Muscle layer of duodenum (tissue), 2 donors: ENCODE measurements at regions not wholly inside any gene's neighbourhood (a gene's known extent, or its start where the extent isn't known, plus 50 kb on each side); places are given as distances from the start of the nearest gene placed in this dataset.

Experiments
- H3K27ac ChIP-seq: one replicate; pipeline ENCODE4 v1.7.0; 2013; ENCODE audit warnings: mild to moderate bottlenecking, low read length
- H3K27me3 ChIP-seq: one replicate; pipeline ENCODE4 v1.7.0; 2013; ENCODE audit warnings: low read depth, mild to moderate bottlenecking, control low read depth, low read length
- H3K36me3 ChIP-seq, 2 donors: one replicate each; pipeline ENCODE4 v1.7.0; 2013; ENCODE audit warnings: low read length in 2 of 2, control low read depth in 1 of 2, mild to moderate bottlenecking in 1 of 2; ENCODE audit not compliant: insufficient read depth in 2 of 2, control insufficient read depth in 1 of 2
- H3K4me1 ChIP-seq, 2 donors: one replicate each; pipeline ENCODE4 v1.7.0; 2013; ENCODE audit warnings: low read length in 2 of 2, mild to moderate bottlenecking in 2 of 2, control low read depth in 1 of 2, moderate library complexity in 1 of 2; ENCODE audit not compliant: insufficient read depth in 2 of 2, control insufficient read depth in 1 of 2
- H3K4me3 ChIP-seq, 2 donors: one replicate each; pipeline ENCODE4 v1.7.0; 2013; ENCODE audit warnings: low read length in 2 of 2, low read depth in 1 of 2, mild to moderate bottlenecking in 1 of 2
- H3K9me3 ChIP-seq, 2 donors: one replicate each; pipeline ENCODE4 v1.7.0; 2013; ENCODE audit warnings: low read length in 2 of 2, control low read depth in 1 of 2, mild to moderate bottlenecking in 1 of 2; ENCODE audit not compliant: control insufficient read depth in 1 of 2
- donor health status: healthy.

DNA sequence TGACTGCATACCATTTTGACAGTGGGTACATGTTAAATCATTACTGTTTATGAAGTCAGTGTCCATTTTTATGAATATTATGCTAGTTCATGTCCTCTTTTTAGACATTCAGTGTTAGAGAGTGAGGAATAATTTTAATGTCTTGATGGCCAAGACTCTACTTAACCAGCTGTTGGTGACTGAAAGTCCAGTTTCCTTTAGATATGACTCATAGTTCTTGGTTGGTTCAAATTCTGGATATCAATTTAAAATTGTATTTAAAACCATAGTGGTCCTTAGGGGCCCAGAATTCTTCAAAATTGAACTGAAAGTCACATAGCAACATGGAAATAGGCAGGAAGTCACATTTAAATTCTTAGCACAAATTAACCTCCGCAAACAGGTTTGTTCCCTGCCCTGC is 196.5 kb upstream of the PRPS1L1 start:
- Histone ChIP-seq H3K36me3 (no peaks in the 10 kb centered on the region), H3K27ac (no peak overlapping the region), H3K4me1 (no peaks in the 10 kb centered on the region), H3K27me3 (no peaks in the 10 kb centered on the region), H3K9me3 (no peaks in the 10 kb centered on the region), H3K4me3 (no peak overlapping the region)

DNA sequence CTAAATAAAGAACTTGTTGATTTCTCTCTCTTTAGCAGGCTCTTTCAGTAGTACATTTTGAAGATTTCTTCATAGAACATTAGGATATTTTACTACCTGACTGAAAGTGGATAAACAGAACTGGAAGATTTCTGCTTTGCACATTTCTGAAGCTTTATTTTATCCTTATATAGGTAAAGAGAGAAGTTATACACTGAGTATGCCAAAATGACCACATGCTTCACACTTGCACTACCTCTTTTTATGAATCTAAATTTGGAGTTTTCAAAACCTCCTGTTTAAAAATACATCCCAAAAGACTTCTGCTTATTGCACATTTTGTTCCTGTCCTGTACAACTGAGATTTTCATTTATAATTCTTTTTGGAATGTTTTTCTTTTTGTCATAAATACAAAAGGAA is 197.4 kb upstream of the PRPS1L1 start:
- Histone ChIP-seq H3K27ac (no peak overlapping the region), H3K4me1 (no peaks in the 10 kb centered on the region), H3K36me3 (no peaks in the 10 kb centered on the region), H3K4me3 (no peak overlapping the region), H3K9me3 (no peaks in the 10 kb centered on the region), H3K27me3 (no peaks in the 10 kb centered on the region)

DNA sequence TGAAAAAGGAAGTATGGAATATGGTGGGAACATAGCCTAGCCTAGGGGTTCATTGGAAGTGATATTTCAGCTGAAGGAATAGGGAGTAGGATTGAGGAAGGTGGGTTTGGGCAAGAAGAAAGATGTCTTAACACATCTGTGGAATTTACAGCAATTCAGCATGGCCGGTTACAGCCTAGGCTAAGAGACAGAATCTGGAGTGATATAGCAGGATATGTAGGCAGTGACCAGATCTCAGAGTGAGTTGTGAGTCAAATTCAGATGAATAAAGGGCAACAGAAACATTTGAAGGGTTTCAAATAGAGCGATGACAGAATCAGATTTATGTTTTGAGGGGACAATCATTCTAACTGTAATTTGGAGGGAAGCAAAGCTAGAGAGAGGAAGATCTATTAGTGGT is 199.0 kb upstream of the PRPS1L1 start:
- Histone ChIP-seq H3K27ac (no peak overlapping the region), H3K36me3 (no peaks in the 10 kb centered on the region), H3K27me3 (no peaks in the 10 kb centered on the region), H3K9me3 (no peaks in the 10 kb centered on the region), H3K4me1 (no peaks in the 10 kb centered on the region), H3K4me3 (no peak overlapping the region)

DNA sequence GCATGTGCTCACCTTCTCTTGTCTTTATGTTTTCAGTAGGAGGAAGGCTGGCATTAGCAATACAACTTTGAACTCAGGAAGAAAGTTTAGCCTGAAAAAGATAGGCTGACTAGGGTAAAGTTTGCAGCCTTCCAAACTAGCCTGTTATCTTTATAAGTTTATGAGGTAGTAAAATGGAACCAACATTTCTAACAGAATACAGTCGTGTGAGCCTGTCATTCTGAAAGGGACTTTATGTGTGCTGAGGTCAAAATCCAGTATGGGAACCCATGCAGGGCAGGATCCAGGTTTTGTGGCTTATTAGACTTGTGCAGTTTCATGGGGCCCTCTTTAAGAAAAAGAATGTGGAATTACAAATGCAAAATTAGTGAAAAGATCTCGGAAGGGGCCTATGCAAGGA is 201.0 kb upstream of the PRPS1L1 start:
- Histone ChIP-seq H3K4me1 (no peaks in the 10 kb centered on the region), H3K36me3 (no peaks in the 10 kb centered on the region), H3K27ac (no peak overlapping the region), H3K9me3 (no peaks in the 10 kb centered on the region), H3K4me3 (no peak overlapping the region), H3K27me3 (no peaks in the 10 kb centered on the region)

DNA sequence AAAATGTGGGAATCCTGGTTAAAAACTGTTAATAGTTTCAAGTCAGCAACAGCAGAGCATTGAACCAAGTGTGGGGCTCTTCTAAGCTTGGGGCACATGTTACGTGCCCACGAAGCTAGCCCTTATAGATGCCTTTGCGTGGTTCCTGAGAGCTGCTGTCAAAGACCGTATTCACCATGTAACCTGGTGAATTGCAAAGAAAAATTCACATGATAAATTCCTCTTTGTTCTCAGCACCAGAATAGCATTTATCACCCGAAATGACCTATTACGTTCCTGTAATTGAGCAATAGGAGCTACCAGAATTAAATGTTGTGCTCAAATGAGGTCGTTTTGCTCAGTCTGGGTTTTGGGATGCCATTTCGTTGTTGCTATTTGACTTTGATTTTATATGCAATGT is 202.6 kb upstream of the PRPS1L1 start:
- H3K4me3 ChIP-seq, result no peak overlapping the region
- H3K27ac ChIP-seq, result no peak overlapping the region
- no peaks in the 10 kb centered on the region for H3K36me3 ChIP-seq
- H3K27me3 ChIP-seq, result no peaks in the 10 kb centered on the region
- H3K4me1 ChIP-seq, result no peaks in the 10 kb centered on the region
- no peaks in the 10 kb centered on the region for H3K9me3 ChIP-seq

DNA sequence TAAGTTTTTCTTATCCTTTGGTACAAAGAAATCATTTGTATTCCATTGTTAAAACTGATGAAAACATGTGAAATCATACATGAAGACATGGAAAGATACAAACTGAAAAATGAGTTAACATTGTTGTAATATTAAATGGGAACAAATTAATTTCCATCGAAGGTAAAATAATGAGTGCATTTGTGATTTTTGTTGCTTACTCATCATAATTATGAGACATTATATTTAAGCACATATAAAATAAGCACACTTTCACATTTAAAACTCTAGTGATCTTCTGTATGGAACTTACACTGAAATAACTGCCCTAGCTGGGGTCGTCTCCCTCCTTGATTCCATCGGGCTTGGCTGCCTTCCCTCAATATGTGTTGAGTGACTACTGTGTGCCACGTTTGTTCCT is 204.2 kb upstream of the PRPS1L1 start:
- H3K36me3 ChIP-seq, result no peaks in the 10 kb centered on the region
- H3K4me3 ChIP-seq, result no peak overlapping the region
- no peaks in the 10 kb centered on the region for H3K9me3 ChIP-seq
- no peaks in the 10 kb centered on the region for H3K27me3 ChIP-seq
- no peaks in the 10 kb centered on the region for H3K4me1 ChIP-seq
- H3K27ac ChIP-seq, result no peak overlapping the region

DNA sequence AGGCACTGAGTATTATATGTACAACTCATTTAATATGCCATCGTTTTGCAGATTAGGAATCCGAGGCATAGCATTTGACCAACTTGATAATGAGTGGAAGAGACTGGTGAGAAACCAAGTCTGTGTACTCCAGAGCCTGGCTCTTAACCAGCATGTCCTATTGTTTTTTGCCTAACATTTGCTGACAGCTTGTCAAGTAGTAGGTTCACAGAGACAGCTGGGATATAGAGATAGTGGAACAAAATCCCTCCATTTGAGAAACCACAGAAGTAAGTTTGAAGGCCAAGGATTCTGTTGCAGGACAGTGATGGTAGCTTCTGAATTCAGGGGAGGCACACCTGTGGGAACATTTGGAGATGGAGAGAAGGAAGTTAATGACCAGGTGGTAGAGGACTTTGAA is 206.9 kb upstream of the PRPS1L1 start:
- H3K27ac ChIP-seq, result no peak overlapping the region
- H3K4me3 ChIP-seq, result no peak overlapping the region
- no peaks in the 10 kb centered on the region for H3K9me3 ChIP-seq
- H3K36me3 ChIP-seq, result no peaks in the 10 kb centered on the region
- H3K4me1 ChIP-seq, result peaks cover 0 to 6% of the 10 kb centered on the region in 2 donors
- H3K27me3 ChIP-seq, result no peaks in the 10 kb centered on the region

DNA sequence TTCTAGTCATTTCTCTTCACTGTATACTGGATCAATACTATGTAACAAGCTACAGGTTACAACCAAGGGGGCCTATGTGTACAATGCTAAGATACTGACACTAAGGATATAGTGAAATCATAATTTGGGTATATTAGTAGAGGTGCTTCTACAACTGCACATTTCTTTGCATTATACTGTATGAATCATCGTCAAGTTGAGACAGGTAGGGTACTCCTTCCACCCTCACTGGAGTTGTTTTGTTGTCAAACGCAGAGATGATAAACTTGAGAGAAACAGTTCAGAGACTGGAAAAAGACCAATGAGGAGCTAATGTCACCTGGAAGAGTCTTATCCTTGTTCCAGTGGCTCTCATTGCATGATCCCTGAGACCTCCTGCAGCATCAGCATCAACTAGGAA is 208.2 kb upstream of the PRPS1L1 start:
- Histone ChIP-seq H3K4me1 (peaks cover 0 to 6% of the 10 kb centered on the region in 2 donors), H3K27ac (no peak overlapping the region), H3K36me3 (no peaks in the 10 kb centered on the region), H3K4me3 (no peak overlapping the region), H3K27me3 (no peaks in the 10 kb centered on the region), H3K9me3 (no peaks in the 10 kb centered on the region)

DNA sequence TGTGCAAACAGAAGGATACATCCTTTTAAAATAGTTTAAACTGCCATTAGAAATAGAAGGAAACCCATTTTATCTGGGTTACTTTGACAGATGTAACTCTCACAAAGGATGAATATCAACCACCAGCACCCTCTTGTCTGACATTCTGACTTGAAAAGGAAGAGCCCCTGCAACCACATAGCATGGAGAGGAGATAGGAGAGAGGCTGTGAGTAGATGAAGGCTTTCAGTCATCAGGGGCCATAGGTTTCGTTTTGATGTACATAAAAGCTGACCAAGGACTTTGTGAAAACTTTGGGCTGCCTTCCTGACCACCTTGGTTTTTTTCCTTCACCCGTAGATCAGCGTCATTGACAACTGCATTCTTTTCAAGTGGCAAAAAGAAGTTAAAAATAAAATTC is 211.6 kb upstream of the PRPS1L1 start:
- no peak overlapping the region for H3K4me3 ChIP-seq
- H3K9me3 ChIP-seq, result no peaks in the 10 kb centered on the region
- peaks cover 0 to 6% of the 10 kb centered on the region in 2 donors for H3K4me1 ChIP-seq
- no peak overlapping the region for H3K27ac ChIP-seq
- no peaks in the 10 kb centered on the region for H3K27me3 ChIP-seq
- no peaks in the 10 kb centered on the region for H3K36me3 ChIP-seq

DNA sequence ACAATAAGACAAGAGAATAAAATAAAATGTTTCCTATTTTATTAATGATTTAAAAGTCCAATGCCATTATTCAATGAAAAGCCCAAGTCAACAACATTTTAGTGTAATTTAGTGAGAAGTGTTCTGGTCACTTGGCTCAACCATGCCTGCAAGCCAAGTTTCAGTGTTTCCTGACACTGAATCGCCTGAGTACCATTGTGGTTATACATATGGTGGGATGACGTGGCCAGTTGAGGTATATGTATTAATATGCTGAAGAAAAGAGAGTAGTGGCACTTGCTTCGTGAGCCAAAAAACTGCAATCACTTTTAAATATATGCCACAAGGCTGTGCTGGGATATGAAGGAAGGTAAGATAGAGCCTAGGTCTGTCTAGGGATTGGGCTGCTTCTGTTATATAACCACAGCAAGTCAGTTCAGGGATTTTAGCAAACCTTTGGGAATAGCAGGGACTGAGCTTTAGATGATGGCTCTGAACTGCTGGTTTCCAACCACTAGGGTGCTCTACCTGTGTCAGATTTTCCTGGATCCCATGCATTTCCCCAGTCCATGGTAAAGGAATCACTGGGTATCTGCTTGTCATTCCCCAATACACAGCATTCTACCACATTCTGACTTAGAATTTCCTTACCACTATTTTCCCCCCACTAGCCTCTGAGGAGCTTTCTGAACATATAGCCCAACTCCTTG is 214.0 kb upstream of the PRPS1L1 start:
- Histone ChIP-seq H3K36me3 (no peaks in the 10 kb centered on the region), H3K27me3 (no peaks in the 10 kb centered on the region), H3K9me3 (no peaks in the 10 kb centered on the region), H3K4me3 (no peak overlapping the region), H3K4me1 (peaks cover 0 to 6% of the 10 kb centered on the region in 2 donors), H3K27ac (no peak overlapping the region)

DNA sequence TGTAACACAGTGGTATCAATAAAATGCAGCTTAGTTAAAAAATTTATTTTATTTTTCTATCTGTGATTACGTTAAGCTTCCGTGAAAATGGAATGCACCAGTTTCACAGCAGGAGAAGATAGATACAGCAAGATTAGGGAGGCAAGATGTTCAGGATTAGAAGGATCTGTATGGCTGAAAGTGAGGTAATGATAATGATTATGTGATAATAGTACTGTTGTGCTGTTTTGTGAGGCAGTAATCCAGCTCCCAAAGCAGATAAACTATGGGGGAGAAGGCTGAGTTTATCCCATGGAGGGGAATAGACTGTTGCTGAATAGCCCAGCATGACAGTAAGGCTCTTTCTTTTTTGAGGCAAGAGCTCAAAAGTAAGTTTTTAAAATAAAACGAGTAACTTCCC is 216.1 kb upstream of the PRPS1L1 start:
- Histone ChIP-seq H3K27me3 (no peaks in the 10 kb centered on the region), H3K36me3 (no peaks in the 10 kb centered on the region), H3K4me1 (peaks cover 0 to 3% of the 10 kb centered on the region in 2 donors), H3K9me3 (peaks cover 0 to 4% of the 10 kb centered on the region in 2 donors), H3K4me3 (no peak overlapping the region), H3K27ac (no peak overlapping the region)

DNA sequence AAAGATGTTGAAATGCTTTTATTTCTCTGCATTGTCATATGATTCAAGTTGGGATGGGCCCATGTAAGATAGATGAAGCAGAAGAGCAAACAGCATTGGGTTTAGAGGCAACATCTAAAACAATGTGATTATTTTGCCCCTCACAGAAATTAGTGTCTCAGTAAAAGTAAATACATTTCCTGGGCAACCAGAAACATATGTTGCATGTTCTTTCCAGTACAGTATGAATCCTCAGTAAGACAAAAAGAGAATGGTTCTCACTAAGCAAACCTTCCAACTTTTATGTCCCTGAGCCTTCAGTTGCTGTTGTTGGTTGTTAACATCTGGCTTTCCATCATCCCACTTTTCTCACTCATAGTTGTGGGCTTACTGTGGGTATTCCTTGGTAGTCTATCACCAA is 222.5 kb upstream of the PRPS1L1 start:
- Histone ChIP-seq H3K9me3 (peaks cover 5 to 23% of the 10 kb centered on the region in 2 donors), H3K4me3 (no peak overlapping the region), H3K27ac (no peak overlapping the region), H3K36me3 (no peaks in the 10 kb centered on the region), H3K4me1 (no peaks in the 10 kb centered on the region), H3K27me3 (no peaks in the 10 kb centered on the region)
